ENCODE measurements at regions not wholly inside any gene's neighbourhood (a gene's known extent, or its start where the extent isn't known, plus 50 kb on each side); places are given as distances from the start of the nearest gene placed in this dataset.
"Not testable (repeated sequence)": the region's sequence is repeated elsewhere in the genome, so short reads cannot be mapped to it uniquely, and the experiment has no call there.

- DNase-seq (ENCODE audit: low read depth, low spot score) = no peak
Measured at GRCh38 chr5:159641371-159642039, 274.8 kb upstream of the ADRA1B start.

DNA sequence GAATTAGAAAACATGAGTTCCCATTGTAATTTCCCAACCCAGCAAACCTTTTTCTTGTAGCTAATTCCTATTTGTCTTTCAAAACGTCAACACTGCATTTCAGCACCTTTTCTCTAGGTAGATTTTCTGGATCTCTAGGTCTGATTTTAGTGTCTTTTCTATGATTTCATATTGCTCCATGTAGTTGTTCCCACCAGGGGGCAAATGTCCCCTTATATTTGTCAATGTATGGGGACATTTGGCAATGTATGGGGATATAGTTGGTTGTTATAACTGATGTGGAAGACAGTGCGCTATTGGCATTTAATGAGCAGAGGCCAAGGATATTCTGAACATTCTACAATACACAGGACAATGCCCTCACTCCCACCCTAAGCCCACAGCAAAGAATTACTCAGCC, 273.9 kb upstream of the ADRA1B start:
- DNase-seq (ENCODE audit: low read depth, low spot score) = no peak

DNA sequence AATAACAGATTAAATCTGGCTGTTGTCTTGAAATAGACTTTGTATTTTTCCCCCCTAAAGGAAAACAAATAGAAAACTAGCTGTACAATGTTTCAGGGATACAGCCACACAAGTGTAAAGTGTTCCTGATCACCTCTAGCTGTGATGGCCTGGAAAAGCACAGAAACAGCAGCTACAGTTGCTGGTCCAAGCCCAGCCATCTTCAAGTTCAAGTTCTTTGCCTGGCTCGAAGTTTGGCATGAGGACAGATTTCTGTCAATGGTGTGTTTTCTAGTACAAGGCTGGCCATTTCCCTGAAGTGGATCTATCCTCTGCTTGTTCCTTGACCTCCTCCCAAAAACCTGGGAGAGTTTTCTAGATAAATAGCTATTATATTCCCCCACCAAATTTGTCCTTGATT, 272.2 kb upstream of the ADRA1B start:
- DNase-seq (ENCODE audit: low read depth, low spot score) = no peak

DNA sequence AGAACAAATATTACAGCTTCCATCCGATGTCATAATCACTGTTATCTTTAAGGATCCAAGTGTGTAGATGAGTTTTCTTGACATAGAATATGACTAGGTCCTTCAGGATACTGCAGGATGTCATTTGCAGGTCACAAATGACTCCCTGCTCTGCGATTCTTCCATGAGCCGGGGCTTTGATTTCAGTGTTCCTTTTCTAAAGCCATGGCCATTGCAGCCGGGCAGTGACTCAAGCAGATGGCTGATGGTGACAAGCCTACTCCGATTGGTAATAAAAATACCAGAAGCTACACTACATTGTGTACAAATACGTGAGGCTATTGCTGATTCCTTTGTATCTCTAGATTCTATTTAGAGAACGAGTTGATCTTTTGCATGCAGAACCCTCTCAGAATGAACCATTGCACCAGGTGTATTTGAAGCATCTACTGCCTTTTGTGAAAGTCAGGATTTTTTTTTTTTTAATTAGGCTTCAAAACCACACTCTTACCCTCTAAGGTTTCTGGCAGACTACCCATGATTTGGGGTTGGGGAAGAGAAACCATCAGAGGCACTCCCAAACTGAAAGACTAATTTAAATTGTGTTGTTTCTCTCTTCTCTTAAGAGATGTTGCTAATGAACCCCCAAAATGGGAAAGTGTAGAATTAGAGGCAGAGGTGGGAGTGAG, 271.0 kb upstream of the ADRA1B start:
- no peak for DNase-seq (ENCODE audit: low read depth, low spot score)

- DNase-seq (ENCODE audit: low read depth, low spot score) = no peak
Measured at GRCh38 chr5:159650803-159651202, 265.5 kb upstream of the ADRA1B start.

GRCh38 chr5:159655757-159656409, 260.4 kb upstream of the ADRA1B start:
- DNase-seq (ENCODE audit: low read depth, low spot score) = no peak

GRCh38 chr5:159657298-159657697, 259.0 kb upstream of the ADRA1B start:
- DNase-seq (ENCODE audit: low read depth, low spot score) = no peak

DNA sequence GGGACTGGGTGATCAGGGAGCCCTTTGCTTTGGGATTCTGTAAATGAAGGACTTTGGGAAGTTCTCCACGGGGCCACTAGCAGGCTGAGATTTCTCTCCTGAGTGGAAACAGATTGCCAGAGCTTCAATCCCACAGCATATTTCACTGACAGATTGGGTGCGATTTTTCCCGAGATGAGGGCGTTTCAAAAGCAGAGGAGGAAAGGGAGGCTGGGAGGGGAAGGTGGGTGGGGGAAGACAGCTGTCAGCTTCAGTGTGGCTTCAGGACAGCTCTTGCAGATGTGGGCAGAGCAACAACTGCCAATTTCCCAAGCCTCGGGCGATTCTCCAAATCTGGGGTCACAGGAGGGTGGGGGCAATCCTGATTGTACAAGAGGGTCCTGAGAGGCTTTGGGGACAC, 258.5 kb upstream of the ADRA1B start:
- DNase-seq (ENCODE audit: low read depth, low spot score) = no peak

DNA sequence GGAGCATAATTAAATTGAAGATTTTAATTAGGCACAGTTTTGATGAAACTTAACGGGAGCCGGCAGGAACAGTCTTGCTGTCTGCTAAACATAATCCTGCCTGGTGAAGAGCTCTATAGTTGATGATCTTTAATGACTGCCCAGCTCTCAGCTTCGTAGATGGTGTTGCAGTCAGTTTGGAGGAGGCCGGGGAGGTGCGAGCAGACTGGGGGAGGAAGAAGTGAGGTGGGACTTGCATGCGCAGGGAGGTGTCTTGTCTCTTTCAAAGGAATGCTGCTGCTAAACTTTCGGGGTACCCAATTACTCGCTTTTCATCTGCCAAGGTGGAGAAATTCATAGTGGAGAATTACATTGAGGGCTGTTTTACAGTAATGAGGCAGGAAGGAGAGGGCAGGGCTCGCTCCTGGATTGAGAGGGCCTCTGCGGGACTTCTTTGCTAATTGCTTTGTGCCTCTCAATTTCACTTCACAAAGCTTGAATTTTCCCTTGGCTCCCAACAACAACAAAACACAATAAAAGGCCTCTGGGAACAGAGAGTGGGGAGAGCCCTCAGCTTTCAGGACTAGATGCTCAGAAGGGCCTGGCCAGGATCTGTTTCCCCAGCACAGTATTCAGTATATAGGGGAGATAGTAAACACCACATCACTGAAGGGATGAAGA, 257.9 kb upstream of the ADRA1B start:
- DNase-seq (ENCODE audit: low read depth, low spot score) = no peak

DNA sequence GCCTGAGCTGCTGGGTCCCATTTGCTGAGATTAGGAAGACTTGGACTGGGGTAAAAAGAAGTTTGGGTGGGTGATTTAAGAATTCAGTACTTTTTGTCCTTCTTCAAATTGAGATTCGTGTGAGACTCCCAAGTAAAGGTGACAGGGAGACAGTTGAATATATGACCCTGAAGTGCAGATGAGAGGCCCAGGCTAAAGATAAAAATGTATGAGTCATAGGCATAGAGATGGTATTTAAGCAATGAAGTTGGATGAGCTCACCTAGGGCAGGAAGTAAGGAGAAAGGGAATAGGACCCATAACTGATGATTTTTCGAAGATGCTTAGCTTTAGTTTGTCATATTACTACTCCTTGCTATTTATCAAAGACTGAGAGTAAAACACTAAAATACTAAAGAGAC, 255.9 kb upstream of the ADRA1B start:
- DNase-seq (ENCODE audit: low read depth, low spot score) = no peak

- DNase-seq (ENCODE audit: low read depth, low spot score) = peak; percentile 7
Measured at GRCh38 chr5:159663986-159664385, 252.3 kb upstream of the ADRA1B start.

- DNase-seq (ENCODE audit: low read depth, low spot score) = no peak
Measured at GRCh38 chr5:159667286-159667685, 249.0 kb upstream of the ADRA1B start.

- no peak for DNase-seq (ENCODE audit: low read depth, low spot score)
Measured at GRCh38 chr5:159668556-159668955, 247.7 kb upstream of the ADRA1B start.

- no peak for DNase-seq (ENCODE audit: low read depth, low spot score)
Measured at GRCh38 chr5:159669559-159669958, 246.7 kb upstream of the ADRA1B start.

DNA sequence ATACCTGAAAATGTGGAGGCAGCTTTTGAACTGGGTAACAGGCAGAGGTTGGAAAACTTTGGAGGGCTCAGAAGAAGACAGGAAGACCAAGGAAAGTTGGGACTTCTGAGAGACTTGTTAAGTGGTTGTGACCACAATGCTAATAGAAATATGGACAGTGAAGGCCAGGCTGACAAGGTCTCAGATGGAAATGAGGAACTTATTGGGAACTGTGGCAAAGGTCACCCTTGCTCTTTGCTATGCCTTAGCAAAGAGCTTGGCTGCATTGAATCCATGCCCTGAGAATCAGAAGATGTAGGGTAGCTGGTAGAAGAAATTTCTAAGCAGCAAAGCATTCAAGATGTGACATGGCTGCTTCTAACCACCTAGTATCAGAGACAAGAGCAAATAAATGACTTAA, 244.4 kb upstream of the ADRA1B start:
- DNase-seq (ENCODE audit: low read depth, low spot score) = no peak

- DNase-seq (ENCODE audit: low read depth, low spot score) = no peak
Measured at GRCh38 chr5:159673538-159673937, 242.7 kb upstream of the ADRA1B start.

DNA sequence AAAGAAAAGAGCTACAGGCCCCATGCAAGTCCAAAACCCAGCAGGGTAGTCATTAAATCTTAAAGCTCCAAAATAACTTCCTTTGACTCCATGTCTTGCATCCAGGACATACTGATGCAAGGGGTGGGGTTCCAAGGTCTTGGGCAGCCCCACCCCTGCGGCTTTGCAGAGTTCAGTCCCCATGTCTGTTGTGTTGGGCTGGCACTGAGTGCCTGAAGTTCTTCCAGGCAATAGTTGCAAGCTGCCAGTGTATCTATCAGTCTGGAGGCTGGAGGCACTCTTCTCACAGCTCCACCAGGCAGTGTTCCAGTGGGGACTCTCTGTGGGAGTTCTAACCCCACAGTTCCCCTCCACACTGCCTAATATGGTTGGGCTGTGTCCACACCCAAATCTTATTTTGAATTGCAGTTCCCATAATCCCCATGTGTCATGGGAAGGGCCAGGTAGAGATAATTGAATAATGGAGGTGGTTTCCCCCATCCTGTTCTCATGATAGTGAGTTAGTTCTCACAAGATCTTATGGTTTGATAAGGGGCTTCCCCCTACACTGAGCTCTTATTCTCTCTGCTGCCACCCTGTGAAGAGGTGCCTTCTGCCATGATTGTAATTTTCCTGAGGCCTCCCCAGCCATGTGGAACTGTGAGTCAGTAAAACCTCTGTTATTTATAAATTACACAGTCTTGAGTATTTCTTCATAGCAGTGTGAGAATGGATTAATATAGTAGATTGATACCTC, 237.5 kb upstream of the ADRA1B start:
- DNase-seq (ENCODE audit: low read depth, low spot score) = no peak

DNA sequence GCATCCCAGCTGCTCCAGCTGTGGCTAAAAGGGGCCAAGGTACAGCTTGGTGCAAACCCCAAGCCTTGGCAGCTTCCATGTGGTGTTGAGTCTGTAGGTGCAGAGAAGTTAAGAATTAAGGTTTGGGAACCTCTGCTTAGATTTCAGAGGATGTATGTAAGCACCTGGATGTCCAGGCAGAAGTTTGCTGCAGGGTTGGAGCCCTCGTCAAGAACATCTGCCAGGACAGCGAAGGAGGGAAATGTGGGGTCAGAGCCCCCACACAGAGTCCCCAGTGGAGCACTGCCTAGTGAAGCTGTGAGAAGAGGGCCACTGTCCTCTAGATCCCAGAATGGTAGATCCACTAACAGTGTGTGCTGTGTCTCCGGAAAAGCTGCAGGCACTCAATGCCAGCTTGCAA, 236.2 kb upstream of the ADRA1B start:
- no peak for DNase-seq (ENCODE audit: low read depth, low spot score)

DNA sequence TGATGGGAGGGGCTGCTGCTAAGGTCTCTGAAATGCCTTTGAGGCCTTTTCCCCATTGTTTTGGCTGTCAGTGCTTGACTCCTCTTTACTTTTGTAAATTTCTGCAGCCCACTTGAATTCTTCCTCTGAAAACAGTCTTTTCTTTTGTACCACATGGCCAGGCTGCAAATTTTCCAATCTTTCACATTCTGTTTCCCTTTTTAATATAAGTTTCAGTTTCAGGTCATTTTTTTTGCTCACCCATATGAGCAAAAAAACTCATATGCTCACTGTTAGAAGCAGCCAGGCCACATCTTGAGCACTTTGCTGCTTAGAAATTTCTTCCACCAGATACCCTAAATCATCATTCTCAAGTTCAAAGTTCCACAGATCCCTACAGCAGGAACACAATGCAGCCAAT, 234.6 kb upstream of the ADRA1B start:
- DNase-seq (ENCODE audit: low read depth, low spot score) = no peak

DNA sequence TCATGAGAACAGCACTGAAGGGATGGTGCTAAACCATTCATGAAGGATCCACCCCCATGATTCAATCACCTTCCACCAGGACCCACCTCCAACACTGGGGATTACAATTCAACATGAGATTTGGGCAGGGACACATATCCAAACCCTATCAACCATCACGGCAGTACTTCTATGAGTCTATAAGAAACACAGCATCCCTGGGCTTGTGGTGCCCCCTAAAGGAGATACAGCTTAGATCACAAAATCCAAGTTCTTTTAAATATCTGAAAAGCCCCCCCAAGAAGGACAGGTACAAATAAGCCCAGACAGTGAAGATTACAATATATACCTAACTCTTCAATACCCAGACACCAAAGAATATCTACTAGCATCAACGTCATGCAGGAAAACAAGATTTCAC, 233.7 kb upstream of the ADRA1B start:
- no peak for DNase-seq (ENCODE audit: low read depth, low spot score)

DNA sequence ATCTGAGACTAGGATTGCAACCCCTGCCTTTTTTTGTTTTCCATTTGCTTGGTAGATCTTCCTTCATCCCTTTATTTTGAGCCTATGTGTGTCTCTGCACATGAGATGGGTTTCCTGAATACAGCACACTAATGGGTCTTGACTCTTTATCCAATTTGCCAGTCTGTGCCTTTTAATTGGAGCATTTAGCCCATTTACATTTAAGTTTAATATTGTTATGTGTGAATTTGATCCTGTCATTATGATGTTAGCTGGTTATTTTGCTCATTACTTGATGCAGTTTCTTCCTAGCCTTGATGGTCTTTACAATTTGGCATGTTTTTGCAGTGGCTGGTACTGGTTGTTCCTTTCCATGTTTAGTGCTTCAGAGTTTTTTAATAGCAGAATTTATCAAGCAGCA, 228.4 kb upstream of the ADRA1B start:
- not testable (repeated sequence) for DNase-seq (ENCODE audit: low read depth, low spot score)

DNA sequence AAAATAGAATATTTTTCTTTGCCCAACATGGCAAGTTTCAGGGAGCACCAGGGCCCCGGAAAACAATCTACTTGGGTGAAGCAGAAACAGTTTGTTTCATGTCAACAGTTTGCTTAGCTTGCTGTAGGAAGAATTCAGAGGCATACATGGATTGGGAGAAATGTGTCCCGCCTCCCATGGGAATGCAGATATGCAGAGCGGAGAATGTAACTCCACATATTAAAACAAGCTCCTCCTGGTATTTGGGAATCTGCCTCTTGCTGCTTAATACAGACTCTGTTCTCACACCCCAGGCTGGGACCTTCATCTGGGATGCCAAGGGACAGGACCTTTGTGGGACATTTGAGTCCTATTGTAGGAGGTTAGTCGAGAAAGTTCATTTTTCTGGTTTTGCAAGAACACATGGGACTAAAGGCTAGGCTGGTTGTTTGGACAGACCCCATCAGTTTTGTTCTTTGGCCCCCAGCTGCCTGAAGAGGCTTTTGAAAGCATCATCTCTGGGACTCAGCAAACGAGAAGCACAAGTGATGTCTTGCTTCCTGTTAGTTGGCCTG, 220.5 kb upstream of the ADRA1B start:
- DNase-seq (ENCODE audit: low read depth, low spot score) = no peak

Measured in astrocyte of the hippocampus (primary cell).